SK-N-SH (cell line): ENCODE measurements at regions not wholly inside any gene's neighbourhood (a gene's known extent, or its start where the extent isn't known, plus 50 kb on each side); places are given as distances from the start of the nearest gene placed in this dataset.

Experiments
- CTCF ChIP-seq: fragments of 200-600 bp; sonication (generic); IDR thresholded peaks from 2 replicates; pipeline ENCODE4 v1.6.1; 2017; ENCODE audit warnings: antibody characterized with exemption, mild to moderate bottlenecking, moderate library complexity
- MAX ChIP-seq: IDR thresholded peaks from 2 replicates; pipeline ENCODE4 v1.4.0; 2012; ENCODE audit warnings: low read depth
- MXI1 ChIP-seq: IDR thresholded peaks from 2 replicates; pipeline ENCODE4 v1.6.1; 2012; ENCODE audit warnings: mild to moderate bottlenecking, low read depth, low read length, improper control_type of control experiment
- PBX3 ChIP-seq: IDR thresholded peaks from 2 replicates; pipeline ENCODE4; 2012
- POLR2AphosphoS5 ChIP-seq: IDR thresholded peaks from 2 replicates; pipeline ENCODE4 v1.6.1; 2012; ENCODE audit warnings: low read depth, low read length
- RAD21 ChIP-seq: IDR thresholded peaks from 2 replicates; pipeline ENCODE4 v1.6.1; 2012; ENCODE audit warnings: mild to moderate bottlenecking, low read length
- REST ChIP-seq: IDR thresholded peaks from 2 replicates; pipeline ENCODE4 v1.6.1; 2012; ENCODE audit warnings: mild to moderate bottlenecking, low read depth, low read length, moderate library complexity

GRCh38 chr7:4513450-4513849 lies 168.6 kb upstream of the FOXK1 start:
- TF ChIP-seq CTCF, result no peak
- TF ChIP-seq RAD21, result no peak
- no peak for TF ChIP-seq PBX3
- no peak for TF ChIP-seq REST
- TF ChIP-seq MAX, result no peak
- no peak for TF ChIP-seq MXI1
- TF ChIP-seq POLR2AphosphoS5, result no peak
